Inflammatory macrophage treated with lipopolysaccharide for 1 hour (primary cell): ENCODE measurements at regions not wholly inside any gene's neighbourhood (a gene's known extent, or its start where the extent isn't known, plus 50 kb on each side); places are given as distances from the start of the nearest gene placed in this dataset.
"Not testable (repeated sequence)": the region's sequence is repeated elsewhere in the genome, so short reads cannot be mapped to it uniquely, and the experiment has no call there.

Source experiments
- DNase-seq, 2 donors: peaks; one replicate each; pipeline ENCODE4 v3.0.0-alpha.2; 2020 to 2022

GRCh38 chr5:159504106-159504856 is 174.0 kb upstream of the IL12B start:
- no peak for DNase-seq

DNA sequence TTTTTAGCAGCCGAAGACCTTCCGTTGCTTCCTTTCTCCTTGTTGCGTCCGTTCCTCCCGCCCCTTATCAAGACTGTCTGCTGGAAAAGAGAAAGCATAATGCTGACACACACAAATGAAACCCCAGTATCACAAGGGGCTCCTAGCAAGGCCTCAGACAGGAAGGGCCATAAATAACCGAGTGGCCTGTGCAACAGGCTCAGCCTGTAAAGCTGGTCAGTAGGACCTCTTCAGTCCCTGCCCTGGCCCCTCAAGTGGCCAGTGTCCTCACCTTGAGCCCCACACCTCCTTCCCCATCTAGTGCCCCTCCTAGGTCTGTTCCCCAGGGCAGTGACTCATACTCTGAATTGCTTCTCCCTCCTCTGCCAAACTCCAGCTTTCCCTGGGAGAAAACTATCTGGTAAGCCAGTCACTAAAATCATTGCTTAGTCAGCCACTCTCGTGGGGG is 174.6 kb upstream of the IL12B start:
- no peak for DNase-seq

GRCh38 chr5:159507055-159507454 is 176.8 kb upstream of the IL12B start:
- DNase-seq: no peak

GRCh38 chr5:159507661-159508060 is 177.4 kb upstream of the IL12B start:
- no peak for DNase-seq

- no peak for DNase-seq
These were observed 178.1 kb upstream of the IL12B start for GRCh38 chr5:159508344-159508743.

GRCh38 chr5:159509002-159509660 is 178.8 kb upstream of the IL12B start:
- no peak for DNase-seq

DNA sequence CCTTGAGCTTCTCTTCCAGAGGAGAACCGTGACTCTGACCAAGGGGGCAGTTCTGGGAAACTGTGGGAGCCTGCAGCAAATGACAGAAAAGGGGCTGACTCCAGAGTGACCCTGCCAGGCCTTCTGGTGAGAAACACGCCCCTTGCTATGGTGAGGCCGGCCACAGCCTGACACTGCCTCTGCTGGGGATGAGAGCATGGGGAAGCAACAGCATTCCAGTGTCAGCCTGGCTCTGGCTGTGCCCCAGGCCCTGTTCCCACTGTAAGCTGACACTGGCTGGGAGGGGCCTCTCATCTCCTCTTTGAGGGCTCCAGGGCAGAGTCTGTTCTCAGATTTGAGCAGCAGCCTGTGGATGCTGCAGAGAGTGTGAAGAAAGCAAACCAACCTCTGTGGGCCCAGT is 180.0 kb upstream of the IL12B start:
- no peak for DNase-seq

GRCh38 chr5:159511570-159511969 is 181.3 kb upstream of the IL12B start:
- DNase-seq: no peak

- no peak for DNase-seq
These were observed 181.8 kb upstream of the IL12B start for GRCh38 chr5:159512064-159512463.

GRCh38 chr5:159514229-159514810 is 184.0 kb upstream of the IL12B start:
- DNase-seq: no peak

DNA sequence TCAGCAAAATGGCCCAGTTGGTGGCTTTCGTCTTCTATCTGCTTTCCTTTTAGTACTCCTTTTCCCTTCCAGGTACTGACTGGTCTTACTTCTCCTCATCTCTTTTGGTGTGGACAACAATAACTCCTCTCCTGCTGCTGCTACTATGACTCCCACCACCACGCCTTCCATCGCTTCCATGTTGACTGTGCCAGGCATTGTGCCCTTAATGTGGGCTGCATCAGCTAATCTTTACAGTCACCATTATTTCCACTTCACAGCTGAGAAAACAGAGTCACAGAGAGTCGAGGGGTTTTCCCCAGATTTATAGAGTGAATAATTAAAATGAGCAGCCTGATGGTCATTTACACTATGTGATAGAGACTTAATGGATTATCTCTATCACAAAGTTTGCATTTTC is 184.9 kb upstream of the IL12B start:
- DNase-seq: no peak

DNA sequence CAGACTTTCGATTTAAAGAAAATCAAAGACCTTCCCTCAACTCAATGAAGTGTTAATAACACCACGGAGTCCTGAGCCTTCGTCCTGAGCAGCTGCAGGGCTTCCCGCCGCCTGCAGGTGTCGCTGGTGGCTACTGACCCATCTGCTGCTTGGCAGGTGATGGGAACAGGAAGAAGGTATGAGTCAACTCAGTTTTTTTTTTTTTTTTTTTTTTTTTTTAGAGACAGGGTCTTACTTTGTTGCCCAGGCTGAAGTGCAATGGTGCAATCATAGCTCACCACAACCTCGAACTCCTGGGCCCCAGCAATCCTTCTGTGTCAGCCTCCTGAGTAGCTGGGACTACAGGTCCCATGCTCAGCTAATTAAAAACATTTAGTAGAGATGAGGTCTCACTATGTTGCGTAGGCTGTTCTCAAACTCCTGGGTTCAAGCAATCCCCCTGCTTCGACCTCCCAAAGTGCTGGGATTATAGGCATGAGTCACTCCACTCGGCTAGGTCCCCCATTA is 185.7 kb upstream of the IL12B start:
- DNase-seq: peak; percentile 47 to 77

- DNase-seq: no peak
These were observed 188.1 kb upstream of the IL12B start for GRCh38 chr5:159518371-159518770.

DNA sequence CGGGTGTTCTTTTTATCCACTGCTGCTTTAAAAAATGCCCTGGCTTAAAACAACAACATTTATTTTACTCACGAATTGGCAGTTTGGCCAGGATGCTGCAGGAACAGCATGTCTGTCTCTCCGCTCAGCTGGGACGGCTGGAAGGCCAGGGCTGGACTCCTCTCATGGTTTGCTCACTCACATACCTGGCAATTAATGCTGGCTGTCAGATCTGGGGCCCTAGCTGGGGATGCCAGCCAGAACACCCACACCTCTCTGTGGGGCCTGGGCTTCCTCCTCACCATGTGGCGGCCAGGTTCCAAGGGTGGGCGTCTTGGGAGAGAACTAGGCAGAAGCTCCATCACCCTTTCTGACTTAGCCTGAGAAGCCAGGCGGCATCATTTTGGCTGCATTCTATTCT is 189.1 kb upstream of the IL12B start:
- DNase-seq: no peak

GRCh38 chr5:159522841-159523240 is 192.6 kb upstream of the IL12B start:
- no peak for DNase-seq

GRCh38 chr5:159524279-159524678 is 194.0 kb upstream of the IL12B start:
- not testable (repeated sequence) for DNase-seq

DNA sequence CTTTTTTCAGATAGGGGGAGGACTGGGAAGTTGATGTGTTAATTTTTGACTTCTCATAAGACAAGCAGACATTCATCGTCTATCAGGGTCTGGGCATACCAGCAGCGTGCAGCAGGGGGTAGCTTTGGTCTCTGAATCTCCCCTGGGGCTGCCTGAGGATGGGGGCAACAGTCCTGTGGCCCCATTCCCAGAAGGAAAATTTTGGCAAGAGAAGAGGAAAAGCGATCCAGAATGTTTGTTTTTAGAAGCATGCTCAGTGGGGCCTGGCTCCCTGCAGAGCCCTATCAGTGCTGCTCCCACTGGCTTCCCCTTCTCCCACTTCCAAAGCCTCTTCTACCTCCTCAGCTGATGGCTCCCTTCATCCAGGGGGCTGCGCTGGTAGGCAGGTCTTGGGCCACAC is 194.8 kb upstream of the IL12B start:
- no peak for DNase-seq

DNA sequence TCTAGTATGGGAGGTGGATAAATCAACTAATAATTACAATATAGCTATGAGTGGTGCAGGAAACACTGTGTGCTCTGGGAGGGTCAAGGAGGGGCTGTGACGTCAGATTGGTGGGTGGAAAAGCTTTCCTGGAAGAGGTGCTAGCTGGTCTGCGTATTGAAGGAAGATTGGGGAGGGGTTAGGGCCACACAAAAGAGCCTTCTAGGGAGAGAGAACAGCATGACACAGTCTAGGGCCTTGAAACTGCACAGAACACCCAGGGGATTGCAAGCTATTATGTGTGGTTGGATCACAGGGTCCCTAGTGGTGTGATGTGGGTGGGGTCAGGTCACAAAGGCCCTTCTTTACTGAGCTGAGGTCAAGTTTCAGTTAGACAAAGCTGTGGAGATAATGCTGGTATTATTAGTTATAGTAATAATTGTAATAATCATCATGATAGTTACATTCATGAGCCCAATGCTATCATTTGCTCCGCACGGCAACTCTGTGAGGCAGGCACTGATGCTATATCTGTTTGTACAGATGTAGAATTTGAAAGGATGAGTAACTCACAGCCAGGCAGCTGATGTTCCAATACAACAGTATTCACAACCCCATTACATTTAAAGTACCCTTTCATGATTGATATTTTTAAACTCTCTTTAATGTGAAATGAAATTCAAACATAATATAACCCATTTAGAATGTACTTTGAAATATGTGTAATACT is 197.4 kb upstream of the IL12B start:
- DNase-seq: no peak

DNA sequence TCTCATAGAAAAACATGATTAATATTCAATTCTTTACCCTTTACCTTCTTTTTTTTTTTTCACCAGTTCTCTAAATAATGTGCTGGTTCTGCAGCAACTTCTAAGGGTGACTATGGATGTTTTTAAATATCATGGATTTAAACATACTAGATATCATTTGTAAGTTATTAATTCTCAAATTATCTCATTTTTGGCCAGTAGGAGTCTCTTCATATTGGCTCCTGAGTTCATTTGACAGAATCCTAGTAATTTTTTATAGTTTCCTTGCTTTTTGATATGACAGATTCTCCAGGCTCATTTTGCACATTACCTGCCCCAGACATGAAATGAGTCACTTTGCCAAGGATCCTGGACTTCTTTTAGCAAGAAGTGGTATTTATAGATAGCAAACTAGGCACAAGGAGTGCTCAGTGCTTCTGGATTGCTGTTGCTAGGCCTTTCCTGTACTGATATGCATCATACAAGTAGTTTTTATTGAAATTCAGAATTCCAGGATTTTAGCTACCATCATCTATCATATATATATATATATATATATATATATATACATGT is 201.3 kb upstream of the IL12B start:
- DNase-seq: no peak

DNA sequence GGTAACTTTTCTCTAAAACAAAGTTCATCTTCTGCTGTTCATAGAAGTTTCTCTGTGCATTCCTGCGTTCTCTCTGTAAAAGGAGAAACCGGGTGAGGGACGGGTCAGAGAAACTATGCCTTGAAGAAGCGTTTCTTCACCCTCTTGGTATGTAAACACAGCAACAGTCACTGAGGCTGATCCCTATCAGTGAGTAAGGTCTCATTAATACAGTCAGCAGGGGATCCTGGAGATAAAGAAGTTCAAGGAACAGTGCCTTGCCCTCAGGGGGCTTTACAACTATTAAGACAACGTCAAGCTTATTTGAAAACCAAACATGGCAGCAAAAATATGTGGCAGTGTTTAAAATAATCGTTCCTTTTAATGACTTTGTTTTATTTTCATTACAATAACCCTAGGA is 202.9 kb upstream of the IL12B start:
- no peak for DNase-seq

- no peak for DNase-seq
These were observed 205.9 kb upstream of the IL12B start for GRCh38 chr5:159536166-159536565.

DNA sequence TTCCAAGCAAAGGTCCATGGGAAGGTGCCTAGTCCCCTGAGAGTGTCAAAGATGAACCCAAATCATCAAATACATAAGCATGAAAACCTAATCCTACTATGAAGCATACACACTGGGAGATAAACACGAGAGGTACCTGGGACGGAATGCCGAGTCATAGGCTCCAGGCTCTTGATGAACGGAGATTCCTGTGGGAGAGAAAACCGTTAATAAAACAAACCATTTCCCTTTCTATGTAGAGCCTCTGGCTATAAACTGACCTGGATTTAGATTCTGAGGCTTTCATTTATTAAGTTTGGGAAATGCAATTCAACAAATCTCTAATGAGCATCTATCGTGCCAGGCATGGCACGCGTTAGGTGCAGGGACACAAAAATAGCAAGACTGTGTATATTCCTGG is 206.4 kb upstream of the IL12B start:
- DNase-seq: no peak

GRCh38 chr5:159539678-159540077 is 209.4 kb upstream of the IL12B start:
- DNase-seq: no peak
